Panc1 (cell line): ENCODE measurements at regions not wholly inside any gene's neighbourhood (a gene's known extent, or its start where the extent isn't known, plus 50 kb on each side); places are given as distances from the start of the nearest gene placed in this dataset.

Experiments used
- ATAC-seq: fragments of 200-7000 bp; cut with Tn5 transposase; 2 replicates; pipeline ENCODE4 v1.9.1; 2020; ENCODE audit warnings: mild to moderate bottlenecking, moderate library complexity
- BruUV-seq: library from RNA; stranded (reverse); fragments of 400-500 nt; replicated peaks from 2 replicates; lab custom pipeline; 2021; lab: Mats Ljungman, UMichigan
- CTCF ChIA-PET: fragments of 300-600 bp; sonication (Branson Sonifier 250); formaldehyde crosslinking; loops from one replicate; lab custom pipeline; 2022; ENCODE audit warnings: antibody characterized with exemption; lab: Charles Lee
- POLR2A ChIA-PET: fragments of 300-600 bp; sonication (Branson Sonifier 250); formaldehyde crosslinking; loops from one replicate; lab custom pipeline; 2022; ENCODE audit warnings: antibody characterized with exemption; lab: Charles Lee
- DNase-seq: peaks from one replicate; pipeline ENCODE4 v3.0.0-alpha.2; 2010; ENCODE audit warnings: low read depth, low spot score
- H3K27ac ChIP-seq: 2 replicates; pipeline ENCODE4 v1.5.1; 2011; ENCODE audit warnings: mild to moderate bottlenecking, low read length, inconsistent platforms
- H3K27me3 ChIP-seq: fragments of 200-500 bp; sonication (Bioruptor generic); 2 replicates; pipeline ENCODE4 v1.6.0; 2014; ENCODE audit warnings: low read length, inconsistent platforms; ENCODE audit not compliant: control insufficient read depth, insufficient read depth
- H3K36me3 ChIP-seq: fragments of 200-500 bp; sonication (Bioruptor generic); 2 replicates; pipeline ENCODE4 v1.5.1; 2014; ENCODE audit warnings: inconsistent platforms, mild to moderate bottlenecking, low read length, moderate library complexity; ENCODE audit not compliant: control insufficient read depth, insufficient read depth
- H3K4me1 ChIP-seq: 2 replicates; pipeline ENCODE4 v1.5.1; 2011; ENCODE audit warnings: inconsistent platforms, mild to moderate bottlenecking, low read length, moderate library complexity; ENCODE audit not compliant: control insufficient read depth, insufficient read depth
- H3K4me3 ChIP-seq, 2 experiments: 2 replicates each; pipeline ENCODE4 v1.5.1; 2011 to 2012; ENCODE audit warnings: low read depth in 2 of 2, low read length in 2 of 2, mild to moderate bottlenecking in 2 of 2, inconsistent platforms in 1 of 2, moderate library complexity in 1 of 2
- H3K9me3 ChIP-seq: fragments of 200-500 bp; sonication (Bioruptor generic); 2 replicates; pipeline ENCODE4 v1.5.1; 2014; ENCODE audit warnings: low read depth, mild to moderate bottlenecking, inconsistent platforms, low read length, moderate library complexity; ENCODE audit not compliant: control insufficient read depth, insufficient read depth
- CTCF ChIP-seq: fragments of 450-650 bp; IDR thresholded peaks from 2 replicates; pipeline ENCODE4 v1.5.1; 2017; ENCODE audit warnings: mild to moderate bottlenecking
- POLR2AphosphoS5 ChIP-seq: IDR thresholded peaks from 2 replicates; pipeline ENCODE4 v1.6.1; 2012; ENCODE audit warnings: mild to moderate bottlenecking, low read depth, low read length, moderate library complexity
- REST ChIP-seq, 2 experiments: IDR thresholded peaks; 2 replicates each; pipeline ENCODE4 v1.6.1; 2011 to 2012; ENCODE audit warnings: low read depth in 2 of 2, control low read depth in 1 of 2, low read length in 1 of 2, mild to moderate bottlenecking in 1 of 2, moderate library complexity in 1 of 2; ENCODE audit not compliant: insufficient read depth in 1 of 2
- SIN3A ChIP-seq: IDR thresholded peaks from 2 replicates; pipeline ENCODE4 v1.6.1; 2012; ENCODE audit warnings: low read depth, mild to moderate bottlenecking, low read length, moderate library complexity, borderline replicate concordance; ENCODE audit not compliant: insufficient read depth
- TCF7L2 ChIP-seq: IDR thresholded peaks from 2 replicates; pipeline ENCODE4 v1.6.1; 2011; ENCODE audit warnings: mild to moderate bottlenecking, low read depth, low read length, inconsistent platforms
- in situ Hi-C: cut with HindIII; loops from 2 replicates; pipeline ENCODE4 v1.10.0; 2016; ENCODE audit warnings: low sequenced_read_pairs, low pct_unique_long_range_greater_than_20kb
- intact Hi-C: fragments of 100-400 bp; cut with micrococcal nuclease; formaldehyde crosslinking; loops from one replicate; pipeline ENCODE4 v1.10.0; 2022; ENCODE audit not compliant: unreplicated experiment

GRCh38 chrX:39731735-39732134, 366.0 kb downstream of the BCOR start:
- no TSS peak for BruUV-seq
- DNase-seq (no peak), ATAC-seq (no peak)
- in situ Hi-C loops (no loop called here), intact Hi-C loops (no loop called here)
- CTCF ChIA-PET: no interaction called here
- Histone ChIP-seq H3K27ac (no peak overlapping the region), H3K4me1 (peaks cover 7% of the 10 kb centered on the region), H3K27me3 (no peaks in the 10 kb centered on the region), H3K9me3 (no peaks in the 10 kb centered on the region), H3K36me3 (no peaks in the 10 kb centered on the region), H3K4me3 (no peak overlapping the region)
- TF ChIP-seq POLR2AphosphoS5: no peak
- no peak for TF ChIP-seq REST (IDR thresholded peaks at IDR 0.05; ENCODE audit: insufficient read depth in 1 of 2, low read depth in 2 of 2, low read length in 1 of 2)
- no peak for TF ChIP-seq CTCF
- no peak for TF ChIP-seq SIN3A
- no peak for TF ChIP-seq TCF7L2
- POLR2A ChIA-PET: no interaction called here

- BruUV-seq: no TSS peak
- Histone ChIP-seq H3K27ac (no peak overlapping the region), H3K4me1 (peaks cover 7% of the 10 kb centered on the region), H3K27me3 (no peaks in the 10 kb centered on the region), H3K36me3 (no peaks in the 10 kb centered on the region), H3K4me3 (no peak overlapping the region), H3K9me3 (no peaks in the 10 kb centered on the region)
- CTCF ChIA-PET: no interaction called here
- intact Hi-C loops (no loop called here), in situ Hi-C loops (no loop called here)
- TF ChIP-seq POLR2AphosphoS5: no peak
- TF ChIP-seq TCF7L2: no peak
- no peak for TF ChIP-seq REST (IDR thresholded peaks at IDR 0.05; ENCODE audit: insufficient read depth in 1 of 2, low read depth in 2 of 2, low read length in 1 of 2)
- TF ChIP-seq SIN3A: no peak
- DNase-seq (no peak), ATAC-seq (no peak)
- POLR2A ChIA-PET: no interaction called here
Measured at GRCh38 chrX:39733745-39734144, 364.0 kb downstream of the BCOR start.
